Activated naive CD4-positive, alpha-beta T cell treated with anti-CD3 and anti-CD28 coated beads, Interleukin-2, amount 10 ng/mL, durations not matched to agents 7 days and 5 days (primary cell): ENCODE measurements at regions not wholly inside any gene's neighbourhood (a gene's known extent, or its start where the extent isn't known, plus 50 kb on each side); places are given as distances from the start of the nearest gene placed in this dataset.

ENCODE experiments used
- CTCF ChIA-PET: fragments of 350-600 bp; sonication (Branson Sonifier 250); formaldehyde crosslinking; loops from one replicate; lab custom pipeline; 2021; ENCODE audit warnings: antibody characterized with exemption; lab: Charles Lee
- DNase-seq: peaks from one replicate; pipeline ENCODE4 v3.0.0-alpha.2; 2020
- H3K27ac Mint-ChIP-seq: one replicate; pipeline ENCODE4 v1.8.0; 2021; ENCODE audit warnings: mild to moderate bottlenecking, moderate library complexity, mixed read lengths
- H3K27me3 Mint-ChIP-seq: one replicate; pipeline ENCODE4 v1.8.0; 2021; ENCODE audit warnings: mild to moderate bottlenecking, mixed read lengths
- H3K36me3 Mint-ChIP-seq: one replicate; pipeline ENCODE4 v1.8.0; 2021; ENCODE audit warnings: mixed read lengths
- H3K4me1 Mint-ChIP-seq: one replicate; pipeline ENCODE4 v1.8.0; 2021; ENCODE audit warnings: mixed read lengths
- H3K4me3 Mint-ChIP-seq: one replicate; pipeline ENCODE4 v1.8.0; 2021; ENCODE audit warnings: mild to moderate bottlenecking, moderate library complexity, mixed read lengths
- H3K9me3 Mint-ChIP-seq: one replicate; pipeline ENCODE4 v1.8.0; 2021; ENCODE audit warnings: mixed read lengths

GRCh38 chr3:89049119-89049518 lies 58.3 kb upstream of the EPHA3 start:
- no peaks in the 10 kb centered on the region for H3K4me1 Mint-ChIP-seq
- H3K27ac Mint-ChIP-seq = no peak overlapping the region
- CTCF ChIA-PET = no interaction called here
- no peak for DNase-seq
- no peaks in the 10 kb centered on the region for H3K36me3 Mint-ChIP-seq
- H3K9me3 Mint-ChIP-seq = peaks cover 2% of the 10 kb centered on the region
- H3K27me3 Mint-ChIP-seq = no peaks in the 10 kb centered on the region
- no peak overlapping the region for H3K4me3 Mint-ChIP-seq

GRCh38 chr3:89052386-89052785 lies 55.0 kb upstream of the EPHA3 start:
- Mint-ChIP-seq H3K27me3 (no peaks in the 10 kb centered on the region), H3K36me3 (no peaks in the 10 kb centered on the region), H3K4me3 (no peak overlapping the region), H3K27ac (no peak overlapping the region), H3K4me1 (no peaks in the 10 kb centered on the region), H3K9me3 (peaks cover 2% of the 10 kb centered on the region)
- CTCF ChIA-PET = no interaction called here
- DNase-seq = no peak

DNA sequence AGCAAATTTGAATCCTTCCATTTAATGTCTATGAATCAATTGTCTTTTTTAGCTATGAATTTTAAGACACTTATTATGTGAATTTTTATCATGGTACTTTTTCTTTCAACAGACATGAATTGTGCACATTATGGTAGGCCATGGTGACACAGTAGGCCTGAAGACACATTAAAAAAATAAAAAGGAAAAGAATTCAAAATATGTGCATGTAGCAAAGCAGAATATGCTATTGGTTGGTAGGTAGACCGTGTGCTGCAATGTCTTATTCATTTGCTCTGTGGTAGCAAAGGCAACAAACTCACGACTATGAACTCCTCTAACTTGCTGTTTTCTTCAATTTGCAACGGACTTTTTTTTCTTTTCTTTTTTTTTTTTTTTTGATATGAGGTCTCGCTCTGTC lies 50.0 kb upstream of the EPHA3 start:
- Mint-ChIP-seq H3K4me3 (no peak overlapping the region), H3K9me3 (no peaks in the 10 kb centered on the region), H3K27me3 (no peaks in the 10 kb centered on the region), H3K4me1 (no peaks in the 10 kb centered on the region), H3K36me3 (no peaks in the 10 kb centered on the region), H3K27ac (no peak overlapping the region)
- no peak for DNase-seq
- CTCF ChIA-PET = no interaction called here
